Fibroblast of skin of right biceps (primary cell): ENCODE measurements at regions not wholly inside any gene's neighbourhood (a gene's known extent, or its start where the extent isn't known, plus 50 kb on each side); places are given as distances from the start of the nearest gene placed in this dataset.
A peak's percentile ranks its signal among the peaks of the same experiment; 100 is the strongest.

Source experiments
- DNase-seq: peaks from one replicate; pipeline ENCODE4 v3.0.0-alpha.2; 2013

GRCh38 chr15:39157882-39158281 lies 423.0 kb upstream of the THBS1 start:
- no peak for DNase-seq

GRCh38 chr15:39159833-39160232 lies 421.0 kb upstream of the THBS1 start:
- no peak for DNase-seq

- DNase-seq = peak; percentile 75
Measured at GRCh38 chr15:39161096-39161495, 419.8 kb upstream of the THBS1 start.

GRCh38 chr15:39165020-39165706 lies 415.7 kb upstream of the THBS1 start:
- peak; percentile 91 for DNase-seq

GRCh38 chr15:39167164-39168058 lies 413.5 kb upstream of the THBS1 start:
- peak; percentile 63 for DNase-seq

GRCh38 chr15:39171944-39172368 lies 408.9 kb upstream of the THBS1 start:
- DNase-seq = peak; percentile 99

- peak; percentile 74 for DNase-seq
Measured at GRCh38 chr15:39172380-39173281, 408.2 kb upstream of the THBS1 start.

GRCh38 chr15:39173426-39173825 lies 407.5 kb upstream of the THBS1 start:
- DNase-seq = no peak

- DNase-seq = no peak
Measured at GRCh38 chr15:39174332-39174731, 406.5 kb upstream of the THBS1 start.

- DNase-seq = peak; percentile 68
Measured at GRCh38 chr15:39176030-39176429, 404.8 kb upstream of the THBS1 start.

GRCh38 chr15:39177561-39177960 lies 403.3 kb upstream of the THBS1 start:
- no peak for DNase-seq

GRCh38 chr15:39180030-39180429 lies 400.8 kb upstream of the THBS1 start:
- peak; percentile 55 for DNase-seq

- peak; percentile 88 for DNase-seq
Measured at GRCh38 chr15:39180483-39180933, 400.4 kb upstream of the THBS1 start.

GRCh38 chr15:39181056-39181747 lies 399.7 kb upstream of the THBS1 start:
- peak; percentile 51 for DNase-seq

- peak; percentile 88 for DNase-seq
Measured at GRCh38 chr15:39181940-39182339, 398.9 kb upstream of the THBS1 start.

GRCh38 chr15:39183164-39183881 lies 397.6 kb upstream of the THBS1 start:
- DNase-seq = no peak

GRCh38 chr15:39184701-39185390 lies 396.0 kb upstream of the THBS1 start:
- no peak for DNase-seq

- DNase-seq = peak; percentile 79
Measured at GRCh38 chr15:39188314-39188713, 392.6 kb upstream of the THBS1 start.

- DNase-seq = peak; percentile 98
Measured at GRCh38 chr15:39188930-39189329, 391.9 kb upstream of the THBS1 start.

GRCh38 chr15:39191871-39192291 lies 389.0 kb upstream of the THBS1 start:
- peak; percentile 87 for DNase-seq

GRCh38 chr15:39192351-39192750 lies 388.5 kb upstream of the THBS1 start:
- no peak for DNase-seq
